ENCODE measurements at regions not wholly inside any gene's neighbourhood (a gene's known extent, or its start where the extent isn't known, plus 50 kb on each side); places are given as distances from the start of the nearest gene placed in this dataset.

GRCh38 chr6:151689499-151690201 lies 117.8 kb upstream of the ESR1 start:
- TF ChIP-seq CTCF (IDR thresholded peaks at IDR 0.05; ENCODE audit: insufficient read depth, low read length), result no peak
- TF ChIP-seq POLR2AphosphoS5 (IDR thresholded peaks at IDR 0.05; ENCODE audit: low read depth), result no peak
